IPS-18a (cell line): ENCODE measurements at regions not wholly inside any gene's neighbourhood (a gene's known extent, or its start where the extent isn't known, plus 50 kb on each side); places are given as distances from the start of the nearest gene placed in this dataset.

Experiments used
- H3K27ac ChIP-seq: one replicate; pipeline ENCODE4 v1.5.1; 2013; ENCODE audit warnings: low read length
- H3K27me3 ChIP-seq: one replicate; pipeline ENCODE4 v1.6.1; 2013; ENCODE audit warnings: mild to moderate bottlenecking, low read length; ENCODE audit not compliant: control insufficient read depth, insufficient read depth
- H3K36me3 ChIP-seq: one replicate; pipeline ENCODE4 v1.6.1; 2013; ENCODE audit warnings: low read depth, low read length; ENCODE audit not compliant: control insufficient read depth
- H3K4me1 ChIP-seq: one replicate; pipeline ENCODE4 v1.6.1; 2013; ENCODE audit warnings: low read depth, low read length; ENCODE audit not compliant: control insufficient read depth
- H3K4me3 ChIP-seq: one replicate; pipeline ENCODE4 v1.5.1; 2013; ENCODE audit warnings: low read length
- H3K9ac ChIP-seq: one replicate; pipeline ENCODE4 v1.6.1; 2013; ENCODE audit warnings: mild to moderate bottlenecking, low read length, moderate library complexity
- H3K9me3 ChIP-seq: one replicate; pipeline ENCODE4 v1.6.1; 2013; ENCODE audit warnings: low read depth, low read length; ENCODE audit not compliant: control insufficient read depth

- Histone ChIP-seq H3K4me3 (no peak overlapping the region), H3K9me3 (no peaks in the 10 kb centered on the region), H3K36me3 (no peaks in the 10 kb centered on the region), H3K9ac (no peak overlapping the region), H3K27ac (no peak overlapping the region), H3K27me3 (no peaks in the 10 kb centered on the region), H3K4me1 (no peaks in the 10 kb centered on the region)
Observed at GRCh38 chr2:149877913-149878312, 290.3 kb upstream of the MMADHC start.

- Histone ChIP-seq H3K9ac (no peak overlapping the region), H3K27me3 (no peaks in the 10 kb centered on the region), H3K9me3 (no peaks in the 10 kb centered on the region), H3K4me1 (no peaks in the 10 kb centered on the region), H3K27ac (no peak overlapping the region), H3K36me3 (no peaks in the 10 kb centered on the region), H3K4me3 (no peak overlapping the region)
Observed at GRCh38 chr2:149877074-149877473, 289.5 kb upstream of the MMADHC start.

- Histone ChIP-seq H3K27ac (no peak overlapping the region), H3K4me1 (no peaks in the 10 kb centered on the region), H3K36me3 (no peaks in the 10 kb centered on the region), H3K27me3 (no peaks in the 10 kb centered on the region), H3K4me3 (no peak overlapping the region), H3K9me3 (no peaks in the 10 kb centered on the region), H3K9ac (no peak overlapping the region)
Observed at GRCh38 chr2:149873936-149874335, 286.4 kb upstream of the MMADHC start.

GRCh38 chr2:149872638-149873150 is 285.1 kb upstream of the MMADHC start:
- no peak overlapping the region for H3K4me3 ChIP-seq
- H3K36me3 ChIP-seq: no peaks in the 10 kb centered on the region
- H3K9ac ChIP-seq: no peak overlapping the region
- H3K27me3 ChIP-seq: no peaks in the 10 kb centered on the region
- H3K4me1 ChIP-seq: no peaks in the 10 kb centered on the region
- H3K27ac ChIP-seq: no peak overlapping the region
- H3K9me3 ChIP-seq: no peaks in the 10 kb centered on the region

GRCh38 chr2:149872041-149872440 is 284.5 kb upstream of the MMADHC start:
- Histone ChIP-seq H3K4me1 (no peaks in the 10 kb centered on the region), H3K9me3 (no peaks in the 10 kb centered on the region), H3K27me3 (no peaks in the 10 kb centered on the region)

GRCh38 chr2:149871091-149871885 is 283.7 kb upstream of the MMADHC start:
- H3K9ac ChIP-seq: no peak overlapping the region
- H3K9me3 ChIP-seq: no peaks in the 10 kb centered on the region
- H3K27ac ChIP-seq: no peak overlapping the region
- no peaks in the 10 kb centered on the region for H3K27me3 ChIP-seq
- no peak overlapping the region for H3K4me3 ChIP-seq
- no peaks in the 10 kb centered on the region for H3K36me3 ChIP-seq
- H3K4me1 ChIP-seq: no peaks in the 10 kb centered on the region

More at GRCh38 chr2:149872041-149872440, 284.5 kb upstream of the MMADHC start:
- no peak overlapping the region for H3K4me3 ChIP-seq
- H3K9ac ChIP-seq: no peak overlapping the region
- no peak overlapping the region for H3K27ac ChIP-seq
- H3K36me3 ChIP-seq: no peaks in the 10 kb centered on the region

- no peak overlapping the region for H3K27ac ChIP-seq
- no peaks in the 10 kb centered on the region for H3K4me1 ChIP-seq
- no peak overlapping the region for H3K4me3 ChIP-seq
- H3K27me3 ChIP-seq: no peaks in the 10 kb centered on the region
- no peaks in the 10 kb centered on the region for H3K36me3 ChIP-seq
- no peak overlapping the region for H3K9ac ChIP-seq
- no peaks in the 10 kb centered on the region for H3K9me3 ChIP-seq
Observed at GRCh38 chr2:149863227-149863626, 275.7 kb upstream of the MMADHC start.

- H3K9ac ChIP-seq: no peak overlapping the region
- no peak overlapping the region for H3K27ac ChIP-seq
- no peaks in the 10 kb centered on the region for H3K36me3 ChIP-seq
- no peaks in the 10 kb centered on the region for H3K9me3 ChIP-seq
- no peaks in the 10 kb centered on the region for H3K4me1 ChIP-seq
- H3K4me3 ChIP-seq: no peak overlapping the region
- H3K27me3 ChIP-seq: no peaks in the 10 kb centered on the region
Observed at GRCh38 chr2:149861034-149861433, 273.5 kb upstream of the MMADHC start.

GRCh38 chr2:149860276-149860921 is 272.8 kb upstream of the MMADHC start:
- H3K27me3 ChIP-seq: no peaks in the 10 kb centered on the region
- no peaks in the 10 kb centered on the region for H3K36me3 ChIP-seq
- H3K4me1 ChIP-seq: no peaks in the 10 kb centered on the region
- no peak overlapping the region for H3K4me3 ChIP-seq
- H3K9me3 ChIP-seq: no peaks in the 10 kb centered on the region
- no peak overlapping the region for H3K9ac ChIP-seq
- no peak overlapping the region for H3K27ac ChIP-seq

GRCh38 chr2:149858901-149859634 is 271.5 kb upstream of the MMADHC start:
- no peaks in the 10 kb centered on the region for H3K4me1 ChIP-seq
- H3K4me3 ChIP-seq: no peak overlapping the region
- no peaks in the 10 kb centered on the region for H3K36me3 ChIP-seq
- no peaks in the 10 kb centered on the region for H3K27me3 ChIP-seq
- H3K9ac ChIP-seq: no peak overlapping the region
- no peaks in the 10 kb centered on the region for H3K9me3 ChIP-seq
- no peak overlapping the region for H3K27ac ChIP-seq

- Histone ChIP-seq H3K27ac (no peak overlapping the region), H3K4me1 (no peaks in the 10 kb centered on the region)
Observed at GRCh38 chr2:149858216-149858615, 270.6 kb upstream of the MMADHC start.

More at GRCh38 chr2:149858216-149858615, 270.6 kb upstream of the MMADHC start:
- H3K4me3 ChIP-seq: no peak overlapping the region
- H3K27me3 ChIP-seq: no peaks in the 10 kb centered on the region
- H3K36me3 ChIP-seq: no peaks in the 10 kb centered on the region
- H3K9ac ChIP-seq: no peak overlapping the region
- no peaks in the 10 kb centered on the region for H3K9me3 ChIP-seq
